NCI-H345 (cell line): ENCODE measurements at regions not wholly inside any gene's neighbourhood (a gene's known extent, or its start where the extent isn't known, plus 50 kb on each side); places are given as distances from the start of the nearest gene placed in this dataset.

Experiments
- DNase-seq: peaks from one replicate; lab custom pipeline; 2025; lab: John Stamatoyannopoulos, UW

- no peak for DNase-seq
Measured at GRCh38 chr1:86228546-86228945, 72.0 kb upstream of the COL24A1 start.

- DNase-seq = no peak
Measured at GRCh38 chr1:86227026-86227425, 70.5 kb upstream of the COL24A1 start.

DNA sequence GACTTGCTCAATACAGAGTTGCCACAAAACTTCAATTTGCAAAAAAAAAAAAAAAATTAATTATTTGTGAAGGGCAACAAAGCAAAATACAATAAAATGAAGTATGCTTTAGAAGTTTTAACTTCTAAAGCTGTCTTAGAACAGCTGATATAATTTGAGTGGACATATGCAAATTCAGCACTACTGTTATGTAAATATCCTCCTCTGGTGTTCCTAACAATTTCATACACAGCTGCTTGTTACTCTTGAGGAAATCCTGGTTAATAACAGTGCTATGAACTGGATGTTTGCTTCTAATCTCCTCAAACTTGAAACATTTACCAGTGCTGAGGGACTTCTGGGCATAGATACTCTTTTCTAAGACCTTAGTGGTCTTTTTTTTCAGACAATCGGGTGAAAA lies 69.6 kb upstream of the COL24A1 start:
- no peak for DNase-seq

DNA sequence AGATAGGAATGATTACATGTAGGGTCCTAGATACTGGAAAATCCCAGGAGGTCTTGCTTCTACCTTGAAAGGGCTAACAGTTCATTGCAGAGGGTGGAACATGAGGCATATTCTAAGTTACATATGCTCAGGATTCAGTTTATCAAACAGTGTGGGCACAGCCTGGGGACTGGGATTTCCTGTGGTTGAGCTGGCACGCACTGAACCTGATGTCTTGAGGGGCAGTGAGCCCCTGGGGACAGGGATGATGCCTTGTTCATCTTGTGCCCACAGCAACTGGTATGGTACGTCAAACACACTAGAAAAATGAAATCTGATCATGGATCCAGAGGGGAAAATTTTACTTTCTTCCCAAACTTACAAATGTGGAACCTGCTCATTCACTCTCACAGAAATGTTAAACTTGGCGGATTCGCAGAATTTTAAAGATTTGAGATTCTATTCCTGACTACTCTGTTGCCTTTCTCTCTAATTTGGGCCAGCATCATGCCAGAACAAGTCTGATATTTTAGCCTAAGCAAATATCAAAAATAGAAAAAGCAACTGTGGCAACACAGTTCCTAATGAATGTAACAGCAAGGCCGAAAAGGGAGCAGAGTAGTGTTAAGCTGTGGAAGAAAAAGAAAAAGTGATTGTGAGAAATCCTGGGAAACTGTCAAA lies 68.2 kb upstream of the COL24A1 start:
- DNase-seq = no peak

GRCh38 chr1:86218859-86219258 lies 62.3 kb upstream of the COL24A1 start:
- no peak for DNase-seq

- no peak for DNase-seq
Measured at GRCh38 chr1:86214605-86215004, 58.0 kb upstream of the COL24A1 start.

- no peak for DNase-seq
Measured at GRCh38 chr1:86209346-86209745, 52.8 kb upstream of the COL24A1 start.

GRCh38 chr1:86207323-86207722 lies 50.8 kb upstream of the COL24A1 start:
- DNase-seq = peak; percentile 66
